ENCODE measurements at regions not wholly inside any gene's neighbourhood (a gene's known extent, or its start where the extent isn't known, plus 50 kb on each side); places are given as distances from the start of the nearest gene placed in this dataset.

- TF ChIP-seq SIN3A (IDR thresholded peaks at IDR 0.05; ENCODE audit: borderline replicate concordance, insufficient read depth, low read length) = no peak
- no peak for TF ChIP-seq POLR2AphosphoS5 (IDR thresholded peaks at IDR 0.05; ENCODE audit: low read depth, low read length)
- TF ChIP-seq, protein P1, sequence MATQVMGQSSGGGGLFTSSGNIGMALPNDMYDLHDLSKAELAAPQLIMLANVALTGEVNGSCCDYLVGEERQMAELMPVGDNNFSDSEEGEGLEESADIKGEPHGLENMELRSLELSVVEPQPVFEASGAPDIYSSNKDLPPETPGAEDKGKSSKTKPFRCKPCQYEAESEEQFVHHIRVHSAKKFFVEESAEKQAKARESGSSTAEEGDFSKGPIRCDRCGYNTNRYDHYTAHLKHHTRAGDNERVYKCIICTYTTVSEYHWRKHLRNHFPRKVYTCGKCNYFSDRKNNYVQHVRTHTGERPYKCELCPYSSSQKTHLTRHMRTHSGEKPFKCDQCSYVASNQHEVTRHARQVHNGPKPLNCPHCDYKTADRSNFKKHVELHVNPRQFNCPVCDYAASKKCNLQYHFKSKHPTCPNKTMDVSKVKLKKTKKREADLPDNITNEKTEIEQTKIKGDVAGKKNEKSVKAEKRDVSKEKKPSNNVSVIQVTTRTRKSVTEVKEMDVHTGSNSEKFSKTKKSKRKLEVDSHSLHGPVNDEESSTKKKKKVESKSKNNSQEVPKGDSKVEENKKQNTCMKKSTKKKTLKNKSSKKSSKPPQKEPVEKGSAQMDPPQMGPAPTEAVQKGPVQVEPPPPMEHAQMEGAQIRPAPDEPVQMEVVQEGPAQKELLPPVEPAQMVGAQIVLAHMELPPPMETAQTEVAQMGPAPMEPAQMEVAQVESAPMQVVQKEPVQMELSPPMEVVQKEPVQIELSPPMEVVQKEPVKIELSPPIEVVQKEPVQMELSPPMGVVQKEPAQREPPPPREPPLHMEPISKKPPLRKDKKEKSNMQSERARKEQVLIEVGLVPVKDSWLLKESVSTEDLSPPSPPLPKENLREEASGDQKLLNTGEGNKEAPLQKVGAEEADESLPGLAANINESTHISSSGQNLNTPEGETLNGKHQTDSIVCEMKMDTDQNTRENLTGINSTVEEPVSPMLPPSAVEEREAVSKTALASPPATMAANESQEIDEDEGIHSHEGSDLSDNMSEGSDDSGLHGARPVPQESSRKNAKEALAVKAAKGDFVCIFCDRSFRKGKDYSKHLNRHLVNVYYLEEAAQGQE (IDR thresholded peaks at IDR 0.05; ENCODE audit: insufficient read depth in 1 of 2, low read depth in 2 of 2, low read length in 2 of 2) = no peak
- TF ChIP-seq TAF1 (IDR thresholded peaks at IDR 0.05; ENCODE audit: borderline replicate concordance, insufficient read depth, low read length) = no peak
These were observed 334.9 kb downstream of the CYP26B1 start for GRCh38 chr2:71812736-71813135.

DNA sequence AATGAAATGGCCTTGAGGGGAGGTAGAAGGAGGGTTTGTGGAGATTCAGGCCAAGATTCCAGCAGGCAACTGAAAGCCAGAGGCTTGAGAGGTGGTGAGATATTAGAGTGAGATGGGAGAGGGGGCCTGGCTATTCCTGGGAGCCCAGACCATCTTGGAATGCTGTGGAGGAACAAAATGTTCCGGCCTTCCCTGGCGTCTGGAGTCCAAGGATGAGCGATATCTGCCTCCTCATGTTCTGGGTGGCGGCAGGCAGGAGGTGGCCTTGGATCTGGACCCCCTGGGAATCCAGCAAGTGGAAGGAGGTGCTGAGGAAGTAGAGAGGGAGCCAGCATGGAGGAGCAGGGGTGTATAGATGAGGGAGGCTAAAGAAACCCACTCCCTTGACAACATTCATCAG lies 335.9 kb downstream of the CYP26B1 start:
- TF ChIP-seq, protein P1 (IDR thresholded peaks at IDR 0.05; ENCODE audit: insufficient read depth in 1 of 2, low read depth in 2 of 2, low read length in 2 of 2) = no peak
- TF ChIP-seq TAF1 (IDR thresholded peaks at IDR 0.05; ENCODE audit: borderline replicate concordance, insufficient read depth, low read length) = no peak

DNA sequence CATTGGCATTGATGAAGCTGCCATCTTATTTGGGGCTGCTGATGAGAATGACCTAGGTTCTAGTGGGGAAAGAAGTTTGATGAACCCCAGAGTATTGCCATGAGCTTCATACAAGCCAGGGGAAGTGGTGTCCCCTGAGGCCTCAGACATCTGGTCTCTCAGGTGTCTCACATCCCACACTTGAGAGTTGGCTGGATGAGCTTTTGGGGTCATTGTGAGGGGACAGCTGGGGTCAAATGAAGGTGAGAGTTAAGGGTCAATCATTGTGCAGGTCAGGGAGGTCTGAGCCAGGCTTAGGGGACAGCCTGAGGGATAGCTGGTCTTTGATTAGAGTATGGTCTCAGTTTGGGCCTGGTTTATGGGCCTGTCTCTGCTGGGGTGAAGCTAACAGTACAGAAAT lies 336.5 kb downstream of the CYP26B1 start:
- TF ChIP-seq FOXP2 (optimal IDR thresholded peaks at IDR 0.05; ENCODE audit: borderline replicate concordance, extremely low read depth, extremely low read length, insufficient read depth) (no peak), POLR2AphosphoS5 (IDR thresholded peaks at IDR 0.05; ENCODE audit: low read depth, low read length) (no peak), TAF1 (IDR thresholded peaks at IDR 0.05; ENCODE audit: borderline replicate concordance, insufficient read depth, low read length) (no peak), SIN3A (IDR thresholded peaks at IDR 0.05; ENCODE audit: borderline replicate concordance, insufficient read depth, low read length) (no peak)
- TF ChIP-seq, protein P1 (IDR thresholded peaks at IDR 0.05; ENCODE audit: insufficient read depth in 1 of 2, low read depth in 2 of 2, low read length in 2 of 2) = no peak

DNA sequence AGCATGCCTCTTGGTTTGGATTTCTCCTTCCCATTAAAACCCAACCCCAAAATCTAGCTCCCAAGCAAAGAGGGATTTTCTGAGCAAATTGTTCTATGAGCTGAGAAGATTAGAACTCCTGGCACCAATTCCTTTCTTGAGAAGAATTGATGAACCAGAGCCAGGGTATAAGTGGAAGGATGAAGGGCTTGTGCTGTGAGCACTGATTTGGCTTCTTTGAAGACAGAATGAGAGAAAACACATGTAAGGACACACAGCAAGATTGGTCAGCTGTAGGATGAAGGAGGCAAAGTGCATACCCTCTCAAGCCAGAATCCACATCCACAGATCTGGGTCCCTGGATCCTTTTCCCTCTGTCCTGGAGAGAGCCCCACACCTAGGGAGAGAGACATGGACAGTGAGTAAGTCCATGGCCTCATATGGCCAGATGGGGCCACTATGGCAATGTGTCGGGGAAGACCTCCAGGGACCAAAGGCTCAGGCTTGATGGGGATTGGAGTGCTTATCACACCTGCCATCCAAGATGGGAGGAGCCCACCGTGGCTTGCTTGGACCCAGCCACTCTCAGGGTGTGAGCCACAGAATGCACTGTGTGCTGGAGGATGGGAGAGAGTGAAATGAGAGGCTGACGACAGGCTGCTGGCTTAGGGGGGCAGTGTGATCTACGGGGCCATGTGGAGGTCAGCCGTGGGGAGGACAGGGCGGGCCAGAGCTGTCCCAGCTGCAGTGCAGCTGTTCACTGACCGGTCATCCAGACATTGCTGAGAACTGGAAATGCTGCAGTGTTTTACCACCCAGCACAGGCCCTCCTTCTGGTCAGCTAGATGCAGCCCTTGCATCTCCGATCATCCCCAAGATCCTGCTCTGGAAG lies 339.8 kb downstream of the CYP26B1 start:
- no peak for TF ChIP-seq POLR2AphosphoS5 (IDR thresholded peaks at IDR 0.05; ENCODE audit: low read depth, low read length)

- no peak for TF ChIP-seq SIN3A (IDR thresholded peaks at IDR 0.05; ENCODE audit: borderline replicate concordance, insufficient read depth, low read length)
- no peak for TF ChIP-seq TAF1 (IDR thresholded peaks at IDR 0.05; ENCODE audit: borderline replicate concordance, insufficient read depth, low read length)
- TF ChIP-seq POLR2AphosphoS5 (IDR thresholded peaks at IDR 0.05; ENCODE audit: low read depth, low read length) = no peak
- TF ChIP-seq FOXP2 (optimal IDR thresholded peaks at IDR 0.05; ENCODE audit: borderline replicate concordance, extremely low read depth, extremely low read length, insufficient read depth) = no peak
- TF ChIP-seq, protein P1 (IDR thresholded peaks at IDR 0.05; ENCODE audit: insufficient read depth in 1 of 2, low read depth in 2 of 2, low read length in 2 of 2) = no peak
These were observed 341.2 kb downstream of the CYP26B1 start for GRCh38 chr2:71806432-71806831.
